K562 (cell line): ENCODE measurements at regions not wholly inside any gene's neighbourhood (a gene's known extent, or its start where the extent isn't known, plus 50 kb on each side); places are given as distances from the start of the nearest gene placed in this dataset.

Source experiments
- ARID1B ChIP-seq: fragments of 450-650 bp; IDR thresholded peaks from 2 replicates; pipeline ENCODE4 v1.6.1; 2016; ENCODE audit warnings: antibody characterized with exemption, mild to moderate bottlenecking, inconsistent platforms
- BHLHE40 ChIP-seq: IDR thresholded peaks from 2 replicates; pipeline ENCODE4 v1.6.1; 2011; ENCODE audit warnings: low read length, improper control_type of control experiment
- CREM ChIP-seq: IDR thresholded peaks from 2 replicates; pipeline ENCODE4 v1.6.1; 2014; ENCODE audit warnings: antibody characterized with exemption, low read depth
- NFRKB ChIP-seq: fragments of 450-650 bp; IDR thresholded peaks from 2 replicates; pipeline ENCODE4 v1.6.1; 2016; ENCODE audit warnings: low read depth
- NRF1 ChIP-seq, 2 experiments: fragments of 450-650 bp; IDR thresholded peaks in 1 of 2; conservative IDR thresholded peaks in 1 of 2; 2 replicates each; pipeline ENCODE4 v1.6.1; 2014; ENCODE audit warnings: mild to moderate bottlenecking in 2 of 2
- PTRF ChIP-seq: fragments of 450-650 bp; IDR thresholded peaks from 2 replicates; pipeline ENCODE4 v1.6.1; 2016; ENCODE audit warnings: mild to moderate bottlenecking, missing genetic modification characterization, missing compliant biosample characterization
- SNIP1 ChIP-seq: fragments of 450-650 bp; IDR thresholded peaks from 2 replicates; pipeline ENCODE4 v1.7.1; 2017; ENCODE audit warnings: low read depth, mild to moderate bottlenecking
- SOX6 ChIP-seq: fragments of 450-650 bp; IDR thresholded peaks from 2 replicates; pipeline ENCODE4 v1.6.1; 2014; ENCODE audit warnings: mild to moderate bottlenecking
- ZNF184 ChIP-seq: sonication (generic); formaldehyde crosslinking; IDR thresholded peaks from 2 replicates; pipeline ENCODE4 v1.5.0; 2020; ENCODE audit warnings: missing genetic modification reagents
- ZNF445 ChIP-seq: fragments of 250-450 bp; sonication (Bioruptor Pico); IDR thresholded peaks from 2 replicates; pipeline ENCODE4 v1.4.0; 2020; ENCODE audit warnings: low read depth, mild to moderate bottlenecking, moderate library complexity
- TF ChIP-seq, protein P1 (sequence below): sonication (generic); formaldehyde crosslinking; IDR thresholded peaks from 2 replicates; pipeline ENCODE4 v1.8.0; 2022; ENCODE audit warnings: missing genetic modification reagents, mild to moderate bottlenecking, moderate library complexity, borderline replicate concordance
- TF ChIP-seq, protein P2 (sequence below): IDR thresholded peaks from 3 replicates; pipeline ENCODE4 v1.6.1; 2011; ENCODE audit warnings: borderline replicate concordance, mild to moderate bottlenecking, moderate library complexity; ENCODE audit not compliant: insufficient read length; ENCODE audit errors: extremely low read depth
- TF ChIP-seq, protein P3 (sequence below), 2 experiments: IDR thresholded peaks; 2 replicates each; pipeline ENCODE4 v1.6.1; 2012; ENCODE audit warnings: improper control_type of control experiment in 2 of 2, low read depth in 2 of 2, low read length in 2 of 2, borderline replicate concordance in 1 of 2
- TF ChIP-seq, protein P4 (sequence below), 2 experiments: fragments of 450-650 bp; IDR thresholded peaks; 2 replicates each; pipeline ENCODE4 v1.6.1; 2016; ENCODE audit warnings: mild to moderate bottlenecking in 2 of 2, borderline replicate concordance in 1 of 2, low read depth in 1 of 2, moderate library complexity in 1 of 2

GRCh38 chr21:35470522-35470921, 421.4 kb upstream of the RUNX1 start (continued):
- TF ChIP-seq, protein P1, sequence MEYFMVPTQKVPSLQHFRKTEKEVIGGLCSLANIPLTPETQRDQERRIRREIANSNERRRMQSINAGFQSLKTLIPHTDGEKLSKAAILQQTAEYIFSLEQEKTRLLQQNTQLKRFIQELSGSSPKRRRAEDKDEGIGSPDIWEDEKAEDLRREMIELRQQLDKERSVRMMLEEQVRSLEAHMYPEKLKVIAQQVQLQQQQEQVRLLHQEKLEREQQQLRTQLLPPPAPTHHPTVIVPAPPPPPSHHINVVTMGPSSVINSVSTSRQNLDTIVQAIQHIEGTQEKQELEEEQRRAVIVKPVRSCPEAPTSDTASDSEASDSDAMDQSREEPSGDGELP (CRISPR knock-in tag), result peak; percentile 27; the same call in 1 of the 2 replicates
- TF ChIP-seq ZNF445 (CRISPR knock-in tag), result peak; percentile 50; the same call in 1 of the 2 replicates
- peak; percentile 69 for TF ChIP-seq ARID1B
- TF ChIP-seq, protein P2, sequence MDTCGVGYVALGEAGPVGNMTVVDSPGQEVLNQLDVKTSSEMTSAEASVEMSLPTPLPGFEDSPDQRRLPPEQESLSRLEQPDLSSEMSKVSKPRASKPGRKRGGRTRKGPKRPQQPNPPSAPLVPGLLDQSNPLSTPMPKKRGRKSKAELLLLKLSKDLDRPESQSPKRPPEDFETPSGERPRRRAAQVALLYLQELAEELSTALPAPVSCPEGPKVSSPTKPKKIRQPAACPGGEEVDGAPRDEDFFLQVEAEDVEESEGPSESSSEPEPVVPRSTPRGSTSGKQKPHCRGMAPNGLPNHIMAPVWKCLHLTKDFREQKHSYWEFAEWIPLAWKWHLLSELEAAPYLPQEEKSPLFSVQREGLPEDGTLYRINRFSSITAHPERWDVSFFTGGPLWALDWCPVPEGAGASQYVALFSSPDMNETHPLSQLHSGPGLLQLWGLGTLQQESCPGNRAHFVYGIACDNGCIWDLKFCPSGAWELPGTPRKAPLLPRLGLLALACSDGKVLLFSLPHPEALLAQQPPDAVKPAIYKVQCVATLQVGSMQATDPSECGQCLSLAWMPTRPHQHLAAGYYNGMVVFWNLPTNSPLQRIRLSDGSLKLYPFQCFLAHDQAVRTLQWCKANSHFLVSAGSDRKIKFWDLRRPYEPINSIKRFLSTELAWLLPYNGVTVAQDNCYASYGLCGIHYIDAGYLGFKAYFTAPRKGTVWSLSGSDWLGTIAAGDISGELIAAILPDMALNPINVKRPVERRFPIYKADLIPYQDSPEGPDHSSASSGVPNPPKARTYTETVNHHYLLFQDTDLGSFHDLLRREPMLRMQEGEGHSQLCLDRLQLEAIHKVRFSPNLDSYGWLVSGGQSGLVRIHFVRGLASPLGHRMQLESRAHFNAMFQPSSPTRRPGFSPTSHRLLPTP, result no peak
- TF ChIP-seq ZNF184, result no peak
- TF ChIP-seq NRF1 (conservative IDR thresholded peaks at IDR 0.05 in 1 of 2, IDR thresholded peaks at IDR 0.05 in 1 of 2), result 0 out of 4 replicates have a peak, but pooled peaks of 1 of the 2 experiments have one; percentile 21
- no peak for TF ChIP-seq PTRF
- TF ChIP-seq, protein P3, sequence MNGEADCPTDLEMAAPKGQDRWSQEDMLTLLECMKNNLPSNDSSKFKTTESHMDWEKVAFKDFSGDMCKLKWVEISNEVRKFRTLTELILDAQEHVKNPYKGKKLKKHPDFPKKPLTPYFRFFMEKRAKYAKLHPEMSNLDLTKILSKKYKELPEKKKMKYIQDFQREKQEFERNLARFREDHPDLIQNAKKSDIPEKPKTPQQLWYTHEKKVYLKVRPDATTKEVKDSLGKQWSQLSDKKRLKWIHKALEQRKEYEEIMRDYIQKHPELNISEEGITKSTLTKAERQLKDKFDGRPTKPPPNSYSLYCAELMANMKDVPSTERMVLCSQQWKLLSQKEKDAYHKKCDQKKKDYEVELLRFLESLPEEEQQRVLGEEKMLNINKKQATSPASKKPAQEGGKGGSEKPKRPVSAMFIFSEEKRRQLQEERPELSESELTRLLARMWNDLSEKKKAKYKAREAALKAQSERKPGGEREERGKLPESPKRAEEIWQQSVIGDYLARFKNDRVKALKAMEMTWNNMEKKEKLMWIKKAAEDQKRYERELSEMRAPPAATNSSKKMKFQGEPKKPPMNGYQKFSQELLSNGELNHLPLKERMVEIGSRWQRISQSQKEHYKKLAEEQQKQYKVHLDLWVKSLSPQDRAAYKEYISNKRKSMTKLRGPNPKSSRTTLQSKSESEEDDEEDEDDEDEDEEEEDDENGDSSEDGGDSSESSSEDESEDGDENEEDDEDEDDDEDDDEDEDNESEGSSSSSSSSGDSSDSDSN (IDR thresholded peaks at IDR 0.05; ENCODE audit: borderline replicate concordance in 1 of 2, low read depth in 2 of 2, low read length in 2 of 2), result no peak
- no peak for TF ChIP-seq NFRKB
- no peak for TF ChIP-seq SNIP1
- TF ChIP-seq, protein P4, sequence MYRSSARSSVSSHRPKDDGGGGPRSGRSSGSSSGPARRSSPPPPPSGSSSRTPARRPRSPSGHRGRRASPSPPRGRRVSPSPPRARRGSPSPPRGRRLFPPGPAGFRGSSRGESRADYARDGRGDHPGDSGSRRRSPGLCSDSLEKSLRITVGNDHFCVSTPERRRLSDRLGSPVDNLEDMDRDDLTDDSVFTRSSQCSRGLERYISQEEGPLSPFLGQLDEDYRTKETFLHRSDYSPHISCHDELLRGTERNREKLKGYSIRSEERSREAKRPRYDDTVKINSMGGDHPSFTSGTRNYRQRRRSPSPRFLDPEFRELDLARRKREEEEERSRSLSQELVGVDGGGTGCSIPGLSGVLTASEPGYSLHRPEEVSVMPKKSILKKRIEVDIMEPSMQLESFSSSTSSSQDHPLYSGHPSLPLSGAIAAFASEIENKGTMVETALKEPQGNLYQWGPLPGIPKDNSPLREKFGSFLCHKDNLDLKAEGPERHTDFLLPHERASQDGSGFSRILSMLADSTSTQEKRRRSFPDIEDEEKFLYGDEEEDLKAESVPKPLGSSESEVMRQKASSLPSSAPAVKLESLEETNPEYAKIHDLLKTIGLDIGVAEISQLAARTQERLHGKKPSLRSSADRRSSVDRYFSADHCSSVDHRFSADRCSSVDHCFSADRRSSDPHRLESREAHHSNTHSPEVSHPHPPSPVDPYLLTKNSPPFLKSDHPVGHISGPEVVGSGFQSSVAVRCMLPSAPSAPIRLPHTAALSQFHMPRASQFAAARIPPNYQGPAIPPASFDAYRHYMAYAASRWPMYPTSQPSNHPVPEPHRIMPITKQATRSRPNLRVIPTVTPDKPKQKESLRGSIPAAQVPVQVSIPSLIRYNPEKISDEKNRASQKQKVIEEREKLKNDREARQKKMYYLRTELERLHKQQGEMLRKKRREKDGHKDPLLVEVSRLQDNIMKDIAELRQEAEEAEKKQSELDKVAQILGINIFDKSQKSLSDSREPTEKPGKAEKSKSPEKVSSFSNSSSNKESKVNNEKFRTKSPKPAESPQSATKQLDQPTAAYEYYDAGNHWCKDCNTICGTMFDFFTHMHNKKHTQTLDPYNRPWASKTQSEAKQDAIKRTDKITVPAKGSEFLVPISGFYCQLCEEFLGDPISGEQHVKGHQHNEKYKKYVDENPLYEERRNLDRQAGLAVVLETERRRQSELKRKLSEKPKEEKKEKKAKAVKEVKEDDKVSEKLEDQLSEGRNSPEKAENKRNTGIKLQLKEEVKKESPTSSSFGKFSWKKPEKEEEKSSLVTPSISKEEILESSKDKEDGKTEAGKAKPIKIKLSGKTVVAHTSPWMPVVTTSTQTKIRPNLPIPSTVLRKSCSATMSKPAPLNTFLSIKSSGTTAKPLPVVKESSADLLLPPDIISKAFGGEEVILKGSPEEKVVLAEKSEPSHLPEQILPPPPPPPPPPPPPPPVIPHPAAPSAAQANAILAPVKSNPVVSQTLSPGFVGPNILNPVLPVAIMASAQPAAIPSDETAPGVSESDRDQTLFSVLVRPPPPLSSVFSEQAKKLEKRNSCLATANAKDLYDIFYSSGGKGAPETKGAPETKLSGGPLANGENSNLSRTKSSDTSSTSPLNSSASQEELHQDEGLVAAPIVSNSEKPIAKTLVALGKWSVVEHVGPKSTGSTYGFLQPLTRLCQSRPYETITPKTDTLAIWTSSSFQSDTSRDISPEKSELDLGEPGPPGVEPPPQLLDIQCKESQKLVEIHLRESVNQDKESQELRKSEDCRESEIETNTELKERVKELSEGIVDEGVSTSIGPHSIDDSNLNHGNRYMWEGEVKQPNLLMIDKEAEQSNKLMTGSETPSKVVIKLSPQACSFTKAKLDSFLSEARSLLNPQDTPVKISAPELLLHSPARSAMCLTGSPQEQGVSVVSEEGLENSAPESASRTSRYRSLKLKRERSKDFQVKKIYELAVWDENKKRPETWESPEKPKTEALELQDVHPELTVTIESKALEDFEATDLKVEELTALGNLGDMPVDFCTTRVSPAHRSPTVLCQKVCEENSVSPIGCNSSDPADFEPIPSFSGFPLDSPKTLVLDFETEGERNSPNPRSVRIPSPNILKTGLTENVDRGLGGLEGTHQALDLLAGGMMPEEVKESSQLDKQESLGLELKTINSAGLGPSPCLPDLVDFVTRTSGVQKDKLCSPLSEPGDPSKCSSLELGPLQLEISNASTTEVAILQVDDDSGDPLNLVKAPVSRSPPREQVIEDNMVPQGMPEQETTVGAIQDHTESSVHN (IDR thresholded peaks at IDR 0.05; ENCODE audit: borderline replicate concordance in 1 of 2, low read depth in 1 of 2), result no peak; a peak in 1 of 4 replicates
- TF ChIP-seq CREM, result 0 out of 2 replicates have a peak, but pooled peaks have one; percentile 10
- peak; percentile 30; the same call in 1 of the 2 replicates for TF ChIP-seq BHLHE40
- TF ChIP-seq SOX6, result peak; percentile 65; the same call in 1 of the 2 replicates
